ENCODE measurements at regions not wholly inside any gene's neighbourhood (a gene's known extent, or its start where the extent isn't known, plus 50 kb on each side); places are given as distances from the start of the nearest gene placed in this dataset.

DNA sequence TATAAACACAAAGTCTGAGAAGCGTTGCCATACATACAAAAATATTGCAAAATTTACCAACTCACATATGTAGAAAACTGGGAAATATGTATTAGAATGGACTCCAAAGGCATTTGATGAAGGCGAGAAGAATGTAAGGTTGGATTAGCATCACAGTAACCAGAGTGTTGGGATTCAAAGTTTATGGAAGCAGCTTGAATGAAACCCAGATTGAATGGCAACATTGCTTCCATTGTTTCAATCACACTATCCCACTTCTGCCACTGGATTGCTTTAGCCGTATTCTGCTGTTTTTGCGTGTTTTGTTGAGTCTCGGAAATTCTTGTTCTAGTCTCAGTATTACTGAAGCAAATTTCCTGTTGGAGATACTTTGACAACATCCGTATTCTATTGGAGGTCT, 609.0 kb upstream of the LRATD1 start:
- no peak for DNase-seq (ENCODE audit: extremely low spot score)
- POLR2A ChIA-PET = no interaction called here
- TF ChIP-seq ARNT (IDR thresholded peaks at IDR 0.05) = no peak
- TF ChIP-seq FOXK2 (IDR thresholded peaks at IDR 0.05) = no peak
- TF ChIP-seq NFRKB (IDR thresholded peaks at IDR 0.05) = no peak
- no peak for TF ChIP-seq SUZ12 (IDR thresholded peaks at IDR 0.05)
- no peak for TF ChIP-seq FOXA1 (IDR thresholded peaks at IDR 0.05)
- TF ChIP-seq BHLHE40 (IDR thresholded peaks at IDR 0.05; ENCODE audit: borderline replicate concordance) = no peak
- TF ChIP-seq ZNF384 (IDR thresholded peaks at IDR 0.05) = no peak
- TF ChIP-seq ELF4 (IDR thresholded peaks at IDR 0.05) = no peak
- TF ChIP-seq, protein P1, sequence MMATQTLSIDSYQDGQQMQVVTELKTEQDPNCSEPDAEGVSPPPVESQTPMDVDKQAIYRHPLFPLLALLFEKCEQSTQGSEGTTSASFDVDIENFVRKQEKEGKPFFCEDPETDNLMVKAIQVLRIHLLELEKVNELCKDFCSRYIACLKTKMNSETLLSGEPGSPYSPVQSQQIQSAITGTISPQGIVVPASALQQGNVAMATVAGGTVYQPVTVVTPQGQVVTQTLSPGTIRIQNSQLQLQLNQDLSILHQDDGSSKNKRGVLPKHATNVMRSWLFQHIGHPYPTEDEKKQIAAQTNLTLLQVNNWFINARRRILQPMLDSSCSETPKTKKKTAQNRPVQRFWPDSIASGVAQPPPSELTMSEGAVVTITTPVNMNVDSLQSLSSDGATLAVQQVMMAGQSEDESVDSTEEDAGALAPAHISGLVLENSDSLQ (IDR thresholded peaks at IDR 0.05) = no peak
- no peak for TF ChIP-seq L3MBTL2 (conservative IDR thresholded peaks at IDR 0.05)
- no peak for TF ChIP-seq LEF1 (IDR thresholded peaks at IDR 0.05; ENCODE audit: borderline replicate concordance)
- no peak for TF ChIP-seq HDGF (IDR thresholded peaks at IDR 0.05; ENCODE audit: borderline replicate concordance)
- TF ChIP-seq TARDBP (IDR thresholded peaks at IDR 0.05) = no peak
- no peak for TF ChIP-seq FOXM1 (IDR thresholded peaks at IDR 0.05; ENCODE audit: borderline replicate concordance)
- CTCF ChIA-PET = no interaction called here

DNA sequence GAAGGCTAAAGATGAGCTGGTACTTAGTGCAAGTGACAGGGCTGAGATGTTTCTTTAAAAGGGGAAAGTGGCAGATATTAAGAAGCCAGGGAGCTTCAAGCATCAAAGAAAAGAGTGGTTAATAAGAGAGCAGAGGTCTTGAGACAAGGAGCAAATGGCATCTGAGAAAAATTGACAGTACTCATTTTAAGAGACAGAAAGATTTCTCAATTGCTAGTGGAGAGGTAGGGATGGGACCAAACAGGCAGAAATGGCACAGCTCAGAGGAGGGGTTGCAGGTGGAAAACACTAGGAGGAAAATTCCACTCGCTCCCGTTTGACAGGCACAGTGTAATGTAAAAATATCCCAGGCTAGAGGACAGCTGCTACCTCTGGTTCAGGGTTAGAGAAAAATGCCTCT, 593.4 kb upstream of the LRATD1 start:
- ChIA-PET CTCF (no interaction called here), POLR2A (interaction anchor here (0.6 kb wide), 1 partner anchor 852 kb away, joined by 3 read pairs; no protein-coding TSS in a partner anchor)
- no peak for DNase-seq (ENCODE audit: extremely low spot score)
- TF ChIP-seq ELF4 (IDR thresholded peaks at IDR 0.05) = no peak
- no peak for TF ChIP-seq TARDBP (IDR thresholded peaks at IDR 0.05)
- TF ChIP-seq FOXM1 (IDR thresholded peaks at IDR 0.05; ENCODE audit: borderline replicate concordance) = no peak
- no peak for TF ChIP-seq FOXA1 (IDR thresholded peaks at IDR 0.05)
- TF ChIP-seq NFRKB (IDR thresholded peaks at IDR 0.05) = no peak
- no peak for TF ChIP-seq LEF1 (IDR thresholded peaks at IDR 0.05; ENCODE audit: borderline replicate concordance)

DNA sequence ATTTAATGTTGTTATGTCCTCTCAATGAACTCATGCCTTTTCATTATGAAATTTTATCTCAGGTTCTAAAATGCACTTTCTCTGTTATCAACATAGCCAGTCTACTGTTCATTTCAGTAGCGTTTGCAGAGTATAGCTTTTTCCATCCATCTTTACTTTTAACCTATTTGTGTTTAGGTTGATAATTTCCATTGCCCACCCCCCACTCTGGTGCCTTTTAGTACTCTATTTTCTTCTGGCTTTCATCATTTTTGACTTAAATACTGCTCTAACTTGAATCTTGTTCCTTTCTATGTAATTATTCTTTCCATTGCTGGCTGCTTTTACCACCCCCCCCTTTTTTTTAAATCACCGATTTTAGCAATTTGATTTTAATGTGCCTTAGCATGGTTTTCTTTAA, 585.0 kb upstream of the LRATD1 start:
- ChIA-PET POLR2A (no interaction called here), CTCF (no interaction called here)
- DNase-seq (ENCODE audit: extremely low spot score) = no peak
- no peak for TF ChIP-seq LEF1 (IDR thresholded peaks at IDR 0.05; ENCODE audit: borderline replicate concordance)
- TF ChIP-seq SP1 (IDR thresholded peaks at IDR 0.05) = no peak
- TF ChIP-seq, protein P1 (IDR thresholded peaks at IDR 0.05) = no peak
- TF ChIP-seq ARNT (IDR thresholded peaks at IDR 0.05) = no peak
- no peak for TF ChIP-seq FOXA1 (IDR thresholded peaks at IDR 0.05)
- TF ChIP-seq CTBP1 (IDR thresholded peaks at IDR 0.05; ENCODE audit: borderline replicate concordance) = no peak
- TF ChIP-seq FOXM1 (IDR thresholded peaks at IDR 0.05; ENCODE audit: borderline replicate concordance) = no peak
- no peak for TF ChIP-seq ELF4 (IDR thresholded peaks at IDR 0.05)
- TF ChIP-seq FOXK2 (IDR thresholded peaks at IDR 0.05) = no peak
- TF ChIP-seq TARDBP (IDR thresholded peaks at IDR 0.05) = no peak
- TF ChIP-seq BHLHE40 (IDR thresholded peaks at IDR 0.05; ENCODE audit: borderline replicate concordance) = no peak

GRCh38 chr2:14051401-14051800, 581.1 kb upstream of the LRATD1 start:
- CTCF ChIA-PET = no interaction called here
- DNase-seq (ENCODE audit: extremely low spot score) = no peak
- no peak for TF ChIP-seq FOXK2 (IDR thresholded peaks at IDR 0.05)
- TF ChIP-seq SP1 (IDR thresholded peaks at IDR 0.05) = no peak
- TF ChIP-seq L3MBTL2 (conservative IDR thresholded peaks at IDR 0.05) = no peak
- no peak for TF ChIP-seq SUZ12 (IDR thresholded peaks at IDR 0.05)
- TF ChIP-seq, protein P1 (IDR thresholded peaks at IDR 0.05) = no peak
- TF ChIP-seq CTBP1 (IDR thresholded peaks at IDR 0.05; ENCODE audit: borderline replicate concordance) = no peak
- TF ChIP-seq ZNF384 (IDR thresholded peaks at IDR 0.05) = no peak
- no peak for TF ChIP-seq TARDBP (IDR thresholded peaks at IDR 0.05)
- TF ChIP-seq ARNT (IDR thresholded peaks at IDR 0.05) = no peak
- TF ChIP-seq HDGF (IDR thresholded peaks at IDR 0.05; ENCODE audit: borderline replicate concordance) = no peak
- TF ChIP-seq LEF1 (IDR thresholded peaks at IDR 0.05; ENCODE audit: borderline replicate concordance) = no peak
- TF ChIP-seq NFRKB (IDR thresholded peaks at IDR 0.05) = no peak
- no peak for TF ChIP-seq ELF4 (IDR thresholded peaks at IDR 0.05)
- TF ChIP-seq FOXM1 (IDR thresholded peaks at IDR 0.05; ENCODE audit: borderline replicate concordance) = no peak
- POLR2A ChIA-PET = no interaction called here

- CTCF ChIA-PET = no interaction called here
- POLR2A ChIA-PET = no interaction called here
- TF ChIP-seq, protein P1 (IDR thresholded peaks at IDR 0.05) = no peak
- TF ChIP-seq SP1 (IDR thresholded peaks at IDR 0.05) = no peak
Observed at GRCh38 chr2:14053105-14053504, 579.4 kb upstream of the LRATD1 start.

DNA sequence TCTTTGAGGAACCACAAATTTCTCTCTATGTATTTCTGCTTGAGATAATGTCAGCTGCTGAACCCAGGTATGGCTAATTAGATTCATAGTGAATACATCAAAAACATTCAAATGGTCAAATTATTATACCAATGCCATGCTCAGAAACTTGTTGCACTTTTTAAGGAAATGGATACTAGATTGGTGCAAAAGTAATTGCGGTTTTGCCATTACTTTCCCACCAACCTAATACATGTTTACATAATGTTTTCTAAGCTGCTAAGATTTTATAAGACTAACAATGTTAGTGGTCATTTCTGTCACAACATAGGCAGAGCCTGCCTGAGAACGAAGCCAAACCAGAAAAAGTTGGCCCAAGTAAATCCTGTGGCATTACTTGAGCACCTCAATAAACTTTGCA, 568.2 kb upstream of the LRATD1 start:
- no peak for DNase-seq (ENCODE audit: extremely low spot score)
- TF ChIP-seq ELF4 (IDR thresholded peaks at IDR 0.05) (peak; percentile 65; the same call in 1 of the 2 replicates), LEF1 (IDR thresholded peaks at IDR 0.05; ENCODE audit: borderline replicate concordance) (no peak)
- ChIA-PET POLR2A (no interaction called here), CTCF (no interaction called here)

More at GRCh38 chr2:14053105-14053504, 579.4 kb upstream of the LRATD1 start:
- no peak for DNase-seq (ENCODE audit: extremely low spot score)

DNA sequence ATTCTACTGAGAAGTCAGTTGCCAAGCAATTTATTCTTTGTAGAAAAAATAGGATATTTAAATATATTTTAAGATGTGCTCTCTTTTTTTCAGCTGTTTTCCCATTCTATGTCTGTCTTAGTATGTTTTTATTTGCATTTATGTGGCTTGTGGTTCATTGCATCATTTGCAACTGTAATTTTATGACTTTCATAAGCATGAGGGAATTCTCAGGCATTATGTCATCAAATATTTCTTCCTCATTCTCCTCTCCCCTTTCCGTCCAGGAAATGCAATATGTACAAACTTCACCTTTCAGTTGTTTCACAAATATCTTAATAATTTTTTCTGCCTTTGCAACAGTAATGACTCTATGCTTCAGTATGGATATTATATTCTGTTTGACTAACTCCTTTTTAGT, 560.2 kb upstream of the LRATD1 start:
- ChIA-PET CTCF (no interaction called here), POLR2A (no interaction called here)
- DNase-seq (ENCODE audit: extremely low spot score) = no peak
- TF ChIP-seq TARDBP (IDR thresholded peaks at IDR 0.05) (no peak), FOXM1 (IDR thresholded peaks at IDR 0.05; ENCODE audit: borderline replicate concordance) (no peak), ELF4 (IDR thresholded peaks at IDR 0.05) (no peak), FOXA1 (IDR thresholded peaks at IDR 0.05) (no peak), NFRKB (IDR thresholded peaks at IDR 0.05) (no peak), BHLHE40 (IDR thresholded peaks at IDR 0.05; ENCODE audit: borderline replicate concordance) (no peak), SUZ12 (IDR thresholded peaks at IDR 0.05) (no peak)

Measured in HEK293T (cell line).